Spinal cord (tissue), 9 donors: ENCODE measurements at regions not wholly inside any gene's neighbourhood (a gene's known extent, or its start where the extent isn't known, plus 50 kb on each side); places are given as distances from the start of the nearest gene placed in this dataset.
A peak's percentile ranks its signal among the peaks of the same experiment; 100 is the strongest.

Experiments used
- DNase-seq, 6 donors: peaks; one replicate each; pipeline versions ENCODE4 v3.0.0 to v3.0.0-alpha.2; 2013 to 2015; ENCODE audit warnings: low spot score in 6 of 6, low read depth in 4 of 6
- H3K27ac ChIP-seq: one replicate; pipeline ENCODE4 v1.5.1; 2013; ENCODE audit warnings: low read depth, low read length, control low read depth
- H3K27me3 ChIP-seq: one replicate; pipeline ENCODE4 v1.6.1; 2013; ENCODE audit warnings: low read length; ENCODE audit not compliant: control insufficient read depth, insufficient read depth
- H3K36me3 ChIP-seq: one replicate; pipeline ENCODE4 v1.6.1; 2013; ENCODE audit warnings: low read length; ENCODE audit not compliant: control insufficient read depth, insufficient read depth
- H3K4me1 ChIP-seq: one replicate; pipeline ENCODE4 v1.6.1; 2013; ENCODE audit warnings: low read length; ENCODE audit not compliant: control insufficient read depth, insufficient read depth
- H3K4me3 ChIP-seq: one replicate; pipeline ENCODE4 v1.5.1; 2013; ENCODE audit warnings: low read depth, low read length, control low read depth
- H3K9me3 ChIP-seq: one replicate; pipeline ENCODE4 v1.6.1; 2013; ENCODE audit warnings: low read length; ENCODE audit not compliant: control insufficient read depth, insufficient read depth
- WGBS: methylation state at CpG from one replicate; pipeline ENCODE4 v1.1.5; 2013; ENCODE audit warnings: missing lambda C conversion rate; ENCODE audit not compliant: insufficient coverage; 5-methylcytosine and 5-hydroxymethylcytosine counted together
- donor health status: healthy.

DNA sequence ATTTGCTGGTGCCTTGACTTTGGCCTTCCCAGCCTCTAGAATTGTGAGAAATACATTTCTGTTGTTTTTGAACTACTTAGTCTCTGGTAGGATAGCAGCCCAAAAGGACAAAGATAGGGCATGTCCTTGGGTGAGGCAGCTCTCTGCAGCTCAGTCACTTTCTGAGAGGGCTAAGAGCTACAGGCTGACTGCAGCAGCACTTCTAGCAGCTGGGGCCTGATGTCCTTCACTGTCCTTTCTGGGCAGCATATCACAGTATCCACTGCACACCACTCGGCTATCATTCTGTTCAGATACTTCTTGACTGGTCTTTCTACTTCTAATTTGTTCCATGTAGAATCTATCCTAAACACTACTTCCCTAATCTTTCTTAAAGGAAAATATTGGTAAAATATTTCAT is 68.5 kb upstream of the CLDN10 start:
- whole genome bisulfite sequencing: no CpG with 5 or more reads among the region's 1 CpG
- no peak overlapping the region for H3K27ac ChIP-seq

DNA sequence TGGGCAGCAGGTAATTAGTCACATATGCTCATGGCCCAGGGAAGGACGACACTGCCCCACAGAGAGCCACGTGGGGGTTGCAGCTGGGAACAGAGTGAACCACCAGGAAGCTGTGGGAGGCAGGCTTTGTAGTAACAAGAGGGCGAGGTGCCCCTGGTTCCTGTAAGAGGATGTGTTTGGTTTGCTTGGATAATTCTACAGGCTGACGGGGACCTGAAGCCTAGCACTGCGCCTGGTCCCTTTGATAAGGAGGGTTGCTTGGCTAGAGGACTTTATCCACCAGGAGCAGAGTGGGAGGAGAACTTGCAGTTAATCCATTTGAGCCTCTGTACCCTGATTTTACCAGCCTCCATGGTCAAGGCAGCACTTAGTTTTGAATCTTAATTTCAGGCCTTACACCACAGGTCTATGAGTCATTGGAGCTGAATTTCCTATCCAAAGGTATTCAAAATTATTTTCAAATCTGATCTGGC is 67.4 kb upstream of the CLDN10 start:
- no peaks in the 10 kb centered on the region for H3K9me3 ChIP-seq
- H3K27me3 ChIP-seq: no peaks in the 10 kb centered on the region
- H3K4me3 ChIP-seq: no peak overlapping the region
- no peaks in the 10 kb centered on the region for H3K36me3 ChIP-seq
- no peak overlapping the region for H3K27ac ChIP-seq
- WGBS: 63% methylated on average over 5 of the region's 5 CpGs
- no peaks in the 10 kb centered on the region for H3K4me1 ChIP-seq
- no peak for DNase-seq

More for the DNA sequence above, 68.5 kb upstream of the CLDN10 start:
- no peaks in the 10 kb centered on the region for H3K4me1 ChIP-seq
- no peaks in the 10 kb centered on the region for H3K27me3 ChIP-seq
- DNase-seq: no peak
- H3K36me3 ChIP-seq: no peaks in the 10 kb centered on the region
- no peaks in the 10 kb centered on the region for H3K9me3 ChIP-seq
- H3K4me3 ChIP-seq: no peak overlapping the region

DNA sequence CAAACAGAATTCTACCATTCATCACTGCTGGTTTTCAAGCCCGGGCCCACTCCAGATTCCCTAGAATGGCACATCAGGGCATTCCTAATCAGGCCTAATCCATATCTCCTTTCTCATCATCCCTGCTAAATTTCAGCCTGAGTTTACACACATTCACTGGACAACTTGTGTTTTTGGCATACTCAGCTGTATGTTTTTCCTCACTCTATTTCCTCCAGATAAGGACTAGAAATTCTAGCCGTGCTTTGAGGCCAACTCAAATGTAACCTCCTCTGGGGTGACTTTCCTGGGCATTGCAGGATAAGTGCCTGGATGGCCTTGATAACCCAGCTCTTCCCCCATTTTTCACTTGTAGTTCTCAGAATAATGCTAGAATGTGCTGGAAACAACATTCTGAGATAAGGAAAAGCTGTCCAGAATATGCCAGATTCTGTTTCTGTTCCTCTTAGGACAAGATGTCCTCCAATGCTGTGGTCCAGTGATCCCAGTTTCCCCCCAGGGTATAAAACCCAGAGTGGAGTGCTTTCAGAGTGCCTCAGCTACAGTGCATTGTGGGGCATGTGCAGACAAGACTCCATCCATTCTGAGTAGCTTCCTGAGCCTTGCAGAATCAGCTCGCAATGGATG is 66.9 kb upstream of the CLDN10 start:
- Histone ChIP-seq H3K9me3 (no peaks in the 10 kb centered on the region), H3K4me1 (no peaks in the 10 kb centered on the region), H3K27me3 (no peaks in the 10 kb centered on the region), H3K36me3 (no peaks in the 10 kb centered on the region), H3K4me3 (no peak overlapping the region), H3K27ac (no peak overlapping the region)
- WGBS: 70% methylated on average over 3 of the region's 3 CpGs
- no peak for DNase-seq

DNA sequence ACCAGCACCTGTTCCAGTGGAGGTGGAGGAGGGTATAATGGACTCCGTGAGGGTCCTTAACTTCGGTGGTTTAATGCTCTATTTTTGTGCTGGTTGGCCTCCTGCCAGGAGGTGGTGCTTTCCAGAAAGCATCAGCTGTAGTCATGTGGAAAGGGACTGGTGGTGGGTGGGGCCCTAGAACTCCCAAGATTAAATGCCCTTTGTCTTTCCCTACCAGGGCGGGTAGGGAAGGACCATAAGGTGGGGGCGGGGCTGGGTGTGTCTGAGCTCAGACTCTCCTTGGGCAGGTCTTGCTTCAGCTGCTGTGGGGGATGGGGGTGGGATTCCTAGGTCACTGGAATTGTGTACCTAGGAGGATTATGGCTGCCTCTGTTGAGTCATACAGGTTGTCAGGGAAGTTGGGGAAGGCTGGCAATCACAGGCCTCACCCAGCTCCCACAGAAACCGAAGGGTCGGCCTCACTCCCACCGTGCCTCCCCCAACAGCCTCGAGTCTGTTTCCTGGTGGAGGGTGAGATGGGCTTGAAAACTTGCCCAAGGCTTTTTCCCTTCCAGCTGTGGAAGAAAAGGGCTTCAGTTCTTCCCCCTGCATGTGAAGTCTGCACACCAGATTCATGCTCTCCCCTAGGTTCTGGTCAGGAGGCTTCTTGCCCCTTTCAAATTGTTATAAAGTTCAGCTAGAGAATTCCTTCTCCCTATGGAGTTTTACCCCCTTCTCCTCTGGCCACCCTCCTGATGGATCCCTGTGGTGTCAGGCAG is 60.3 kb upstream of the CLDN10 start:
- no peaks in the 10 kb centered on the region for H3K27me3 ChIP-seq
- H3K36me3 ChIP-seq: no peaks in the 10 kb centered on the region
- H3K4me3 ChIP-seq: no peak overlapping the region
- no peak for DNase-seq
- peaks cover 4% of the 10 kb centered on the region for H3K4me1 ChIP-seq
- H3K27ac ChIP-seq: no peak overlapping the region
- peaks cover 3% of the 10 kb centered on the region for H3K9me3 ChIP-seq
- 69% methylated on average over 2 of the region's 8 CpGs for WGBS

DNA sequence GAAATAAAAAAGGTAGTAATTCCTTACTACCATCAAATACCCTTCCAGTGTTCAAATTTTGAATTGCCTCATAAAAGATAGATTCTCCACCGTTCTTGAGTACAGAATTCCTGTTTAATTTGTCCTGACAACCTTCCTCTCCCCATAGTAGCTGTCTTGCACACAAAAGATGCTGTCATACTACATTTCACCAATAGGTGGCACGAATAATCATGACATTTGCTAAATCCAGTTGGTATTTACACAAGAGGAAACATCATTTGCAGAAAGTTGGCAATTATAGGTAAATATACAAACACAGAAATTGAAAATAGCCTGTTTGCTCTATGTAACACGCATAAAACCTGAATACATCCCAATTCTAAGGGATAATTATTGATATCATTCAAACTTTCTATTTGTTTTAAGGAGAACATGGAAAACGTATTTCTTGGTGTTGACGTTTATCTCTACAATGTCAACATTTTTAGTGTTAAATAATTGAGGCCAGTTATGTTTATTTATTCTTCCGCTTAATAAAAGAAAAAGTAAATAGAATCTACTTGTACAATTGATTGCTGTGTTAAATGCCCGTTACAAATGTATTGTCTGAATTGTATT is 58.3 kb upstream of the CLDN10 start:
- peaks cover 3% of the 10 kb centered on the region for H3K9me3 ChIP-seq
- DNase-seq: peak; percentile 26 to 81 (median 41)
- 0% methylated on average over 1 of the region's 7 CpGs for WGBS

DNA sequence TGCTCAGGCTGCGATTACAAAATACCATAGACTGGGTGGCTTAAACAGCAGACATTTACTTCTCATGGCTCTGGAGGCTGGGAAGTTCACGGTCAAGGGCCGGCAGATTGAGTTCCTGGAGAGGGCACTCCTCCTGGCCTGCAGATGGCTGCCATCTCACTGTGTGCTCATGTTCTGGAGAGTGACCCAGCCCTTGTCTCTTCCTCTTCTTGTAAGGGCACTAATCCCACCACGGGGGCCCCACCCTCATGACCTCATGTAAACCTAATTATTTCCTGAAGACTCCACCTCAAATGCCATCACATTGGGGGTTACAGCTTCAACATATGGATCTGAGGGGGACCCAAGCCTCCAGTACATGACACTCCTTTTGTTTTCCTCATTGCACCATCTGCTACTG is 56.0 kb upstream of the CLDN10 start:
- 85% methylated on average over 3 of the region's 4 CpGs for WGBS
- no peak for DNase-seq
- Histone ChIP-seq H3K9me3 (peaks cover 3% of the 10 kb centered on the region), H3K27me3 (no peaks in the 10 kb centered on the region), H3K27ac (no peak overlapping the region), H3K4me1 (peaks cover 13% of the 10 kb centered on the region), H3K36me3 (no peaks in the 10 kb centered on the region), H3K4me3 (no peak overlapping the region)

More for the DNA sequence above, 58.3 kb upstream of the CLDN10 start:
- H3K4me1 ChIP-seq: peaks cover 13% of the 10 kb centered on the region
- no peaks in the 10 kb centered on the region for H3K27me3 ChIP-seq
- no peak overlapping the region for H3K4me3 ChIP-seq
- H3K36me3 ChIP-seq: no peaks in the 10 kb centered on the region
- no peak overlapping the region for H3K27ac ChIP-seq

DNA sequence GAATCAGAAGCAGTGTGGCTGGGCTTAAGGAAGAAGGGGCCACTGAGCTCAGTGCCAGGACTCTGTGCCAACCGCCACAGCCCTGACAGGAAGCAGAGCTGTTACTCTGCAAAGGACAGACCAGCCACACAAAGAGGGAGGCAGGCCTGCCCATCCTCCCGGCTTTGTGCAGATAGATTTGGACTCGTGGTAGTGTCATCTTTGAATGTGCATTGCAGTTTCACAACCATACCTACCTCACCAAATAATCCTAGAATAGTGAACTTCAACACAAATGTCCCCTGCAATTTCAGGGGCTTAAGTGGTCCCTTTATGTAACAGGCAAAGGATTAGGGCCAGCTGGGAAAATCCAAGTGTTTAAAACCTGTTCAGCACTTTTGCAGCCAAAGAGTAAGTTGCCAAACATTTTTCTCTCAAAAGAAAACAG is 55.1 kb upstream of the CLDN10 start:
- peak overlapping the region; percentile 57 for H3K27ac ChIP-seq
- H3K4me3 ChIP-seq: no peak overlapping the region
- peaks cover 13% of the 10 kb centered on the region for H3K4me1 ChIP-seq
- peaks cover 3% of the 10 kb centered on the region for H3K9me3 ChIP-seq
- 44% methylated on average over 1 of the region's 3 CpGs for WGBS
- H3K36me3 ChIP-seq: no peaks in the 10 kb centered on the region
- H3K27me3 ChIP-seq: no peaks in the 10 kb centered on the region
- DNase-seq: peak; percentile 53 to 91 (median 57)

DNA sequence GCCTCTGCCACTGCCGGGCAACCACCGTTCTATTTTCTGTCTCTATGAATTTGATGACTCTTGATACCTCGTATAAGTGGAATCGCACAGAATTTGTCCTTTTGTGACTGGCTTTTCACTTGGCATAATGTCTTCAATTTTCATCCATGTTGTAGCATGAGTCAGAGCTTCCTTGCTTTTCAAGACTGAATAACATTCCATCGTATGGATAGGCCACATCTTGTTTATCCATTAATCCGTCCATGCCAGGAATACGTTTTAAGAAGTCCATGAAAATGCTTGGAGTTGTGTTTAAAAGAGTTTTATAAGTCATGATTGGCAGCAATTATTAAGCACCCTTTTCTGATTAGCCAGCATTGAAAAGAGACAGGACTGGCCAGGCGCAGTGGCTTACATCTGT is 53.6 kb upstream of the CLDN10 start:
- DNase-seq: no peak
- H3K4me1 ChIP-seq: peaks cover 13% of the 10 kb centered on the region
- no peaks in the 10 kb centered on the region for H3K27me3 ChIP-seq
- H3K36me3 ChIP-seq: no peaks in the 10 kb centered on the region
- peaks cover 3% of the 10 kb centered on the region for H3K9me3 ChIP-seq
- no peak overlapping the region for H3K27ac ChIP-seq
- WGBS: 97% methylated on average over 5 of the region's 8 CpGs
- no peak overlapping the region for H3K4me3 ChIP-seq

DNA sequence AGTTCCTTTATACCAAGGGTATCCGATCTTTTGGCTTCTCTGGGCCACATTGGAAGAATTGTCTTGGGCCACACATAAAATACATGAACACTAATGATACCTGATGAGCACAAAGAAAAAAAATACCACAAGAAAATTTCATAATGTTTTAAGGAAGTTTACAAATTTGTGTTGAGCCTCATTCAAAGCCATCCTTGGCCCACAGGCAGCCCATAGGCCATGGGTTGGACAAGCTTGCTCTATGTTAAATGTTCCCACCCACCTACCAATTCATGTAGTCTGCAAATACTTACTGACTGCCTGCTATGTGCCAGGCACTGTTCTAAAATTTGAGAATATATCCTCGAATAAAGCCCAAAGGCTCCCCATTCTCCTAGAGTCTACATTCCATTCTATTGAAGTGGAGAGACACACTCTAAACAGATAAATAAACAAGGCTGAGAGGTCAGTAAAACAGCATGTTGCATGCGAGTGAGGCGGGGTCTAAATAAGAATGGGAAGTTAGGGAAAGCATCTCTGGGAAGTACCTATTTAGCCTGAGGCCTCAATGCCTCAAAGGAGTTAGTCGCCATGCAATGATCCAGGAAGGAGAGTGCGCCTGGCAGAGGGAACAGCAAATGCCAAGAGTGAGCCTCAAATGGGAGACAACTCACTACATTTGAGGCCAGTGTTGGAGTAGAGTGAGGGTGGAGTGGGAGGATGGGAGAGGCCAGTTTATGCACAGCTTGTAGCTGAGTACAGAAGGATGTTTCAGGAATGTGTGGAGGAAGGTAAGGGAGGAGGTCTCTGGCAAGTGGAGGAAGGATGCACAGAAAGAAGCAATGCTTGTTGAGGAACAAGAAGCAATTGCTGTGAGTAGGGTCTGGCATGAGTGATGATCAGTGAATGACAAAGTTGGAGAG is 52.5 kb upstream of the CLDN10 start:
- no peak overlapping the region for H3K27ac ChIP-seq
- H3K4me1 ChIP-seq: peaks cover 13% of the 10 kb centered on the region
- H3K9me3 ChIP-seq: peaks cover 3% of the 10 kb centered on the region
- WGBS: 85% methylated on average over 5 of the region's 6 CpGs
- H3K4me3 ChIP-seq: no peak overlapping the region
- DNase-seq: no peak
- H3K36me3 ChIP-seq: no peaks in the 10 kb centered on the region
- no peaks in the 10 kb centered on the region for H3K27me3 ChIP-seq
